ENCODE measurements at regions not wholly inside any gene's neighbourhood (a gene's known extent, or its start where the extent isn't known, plus 50 kb on each side); places are given as distances from the start of the nearest gene placed in this dataset.

GRCh38 chr5:86671536-86671935 lies 53.8 kb downstream of the COX7C start:
- no peaks in the 10 kb centered on the region for H3K4me1 ChIP-seq (ENCODE audit: low read depth)
- H3K9me3 ChIP-seq (ENCODE audit: low read depth): no peaks in the 10 kb centered on the region
- no peak overlapping the region for H3K4me3 ChIP-seq
- no peaks in the 10 kb centered on the region for H3K36me3 ChIP-seq
- no peak overlapping the region for H3K27ac ChIP-seq
- no peak for TF ChIP-seq CTCF (IDR thresholded peaks at IDR 0.05; ENCODE audit: low read depth, low read length)
- no peak for DNase-seq (ENCODE audit: low read depth in 1 of 2, low spot score in 1 of 2)
- H3K27me3 ChIP-seq: no peaks in the 10 kb centered on the region

GRCh38 chr5:86674069-86674468 lies 56.3 kb downstream of the COX7C start:
- no peak for DNase-seq (ENCODE audit: low read depth in 1 of 2, low spot score in 1 of 2)
- no peaks in the 10 kb centered on the region for H3K36me3 ChIP-seq
- no peak for TF ChIP-seq CTCF (IDR thresholded peaks at IDR 0.05; ENCODE audit: low read depth, low read length)
- no peak overlapping the region for H3K27ac ChIP-seq
- no peaks in the 10 kb centered on the region for H3K4me1 ChIP-seq (ENCODE audit: low read depth)
- H3K9me3 ChIP-seq (ENCODE audit: low read depth): no peaks in the 10 kb centered on the region
- no peak overlapping the region for H3K4me3 ChIP-seq
- no peaks in the 10 kb centered on the region for H3K27me3 ChIP-seq

GRCh38 chr5:86675311-86675710 lies 57.6 kb downstream of the COX7C start:
- DNase-seq (ENCODE audit: low read depth in 1 of 2, low spot score in 1 of 2): no peak
- no peak for TF ChIP-seq CTCF (IDR thresholded peaks at IDR 0.05; ENCODE audit: low read depth, low read length)
- H3K36me3 ChIP-seq: no peaks in the 10 kb centered on the region
- H3K27ac ChIP-seq: no peak overlapping the region
- H3K9me3 ChIP-seq (ENCODE audit: low read depth): no peaks in the 10 kb centered on the region
- H3K4me3 ChIP-seq: no peak overlapping the region
- H3K4me1 ChIP-seq (ENCODE audit: low read depth): no peaks in the 10 kb centered on the region
- H3K27me3 ChIP-seq: no peaks in the 10 kb centered on the region

- peak; percentile 62 for TF ChIP-seq CTCF (IDR thresholded peaks at IDR 0.05; ENCODE audit: low read depth, low read length)
- H3K36me3 ChIP-seq: no peaks in the 10 kb centered on the region
- H3K27me3 ChIP-seq: no peaks in the 10 kb centered on the region
- peak; percentile 53 to 89 for DNase-seq (ENCODE audit: low read depth in 1 of 2, low spot score in 1 of 2)
- no peak overlapping the region for H3K4me3 ChIP-seq
- no peaks in the 10 kb centered on the region for H3K4me1 ChIP-seq (ENCODE audit: low read depth)
- H3K27ac ChIP-seq: no peak overlapping the region
- no peaks in the 10 kb centered on the region for H3K9me3 ChIP-seq (ENCODE audit: low read depth)
Observed at GRCh38 chr5:86679529-86679928, 61.8 kb downstream of the COX7C start.

DNA sequence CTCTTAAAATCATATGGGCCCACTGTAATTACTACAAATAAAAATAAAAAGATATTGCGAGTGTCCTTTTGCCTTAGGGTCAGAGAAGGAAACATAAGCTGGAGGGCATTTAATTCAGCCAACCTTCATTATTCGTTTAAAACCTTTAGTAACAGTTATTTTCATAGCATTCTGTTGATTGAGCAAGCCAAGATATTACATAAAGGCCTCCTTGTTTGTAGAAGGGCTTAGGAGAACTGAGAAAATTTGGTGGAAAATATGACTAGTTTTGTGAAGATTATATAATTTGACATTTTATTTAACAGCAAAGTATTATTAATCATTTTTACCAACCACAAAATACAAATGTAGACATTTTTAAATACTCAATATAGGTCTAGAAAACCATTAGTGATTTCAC lies 62.2 kb downstream of the COX7C start:
- Histone ChIP-seq H3K36me3 (no peaks in the 10 kb centered on the region), H3K27ac (no peak overlapping the region), H3K27me3 (no peaks in the 10 kb centered on the region), H3K4me1 (ENCODE audit: low read depth) (no peaks in the 10 kb centered on the region), H3K4me3 (no peak overlapping the region), H3K9me3 (ENCODE audit: low read depth) (no peaks in the 10 kb centered on the region)
- TF ChIP-seq CTCF (IDR thresholded peaks at IDR 0.05; ENCODE audit: low read depth, low read length): no peak
- no peak for DNase-seq (ENCODE audit: low read depth in 1 of 2, low spot score in 1 of 2)

GRCh38 chr5:86684222-86684621 lies 66.5 kb downstream of the COX7C start:
- no peaks in the 10 kb centered on the region for H3K4me1 ChIP-seq (ENCODE audit: low read depth)
- DNase-seq (ENCODE audit: low read depth in 1 of 2, low spot score in 1 of 2): peak in 1 of 2 donors; percentile 1
- H3K4me3 ChIP-seq: no peak overlapping the region
- no peak for TF ChIP-seq CTCF (IDR thresholded peaks at IDR 0.05; ENCODE audit: low read depth, low read length)
- H3K27ac ChIP-seq: no peak overlapping the region
- H3K27me3 ChIP-seq: no peaks in the 10 kb centered on the region
- H3K9me3 ChIP-seq (ENCODE audit: low read depth): no peaks in the 10 kb centered on the region
- H3K36me3 ChIP-seq: no peaks in the 10 kb centered on the region

All from cardiac muscle cell (in vitro differentiated cells and primary cell).